Duodenal mucosa (tissue), 2 donors: ENCODE measurements at regions not wholly inside any gene's neighbourhood (a gene's known extent, or its start where the extent isn't known, plus 50 kb on each side); places are given as distances from the start of the nearest gene placed in this dataset.
"Not testable (repeated sequence)": the region's sequence is repeated elsewhere in the genome, so short reads cannot be mapped to it uniquely, and the experiment has no call there.

Experiments used
- H3K27ac ChIP-seq: one replicate; pipeline ENCODE4 v1.7.0; 2013; ENCODE audit warnings: low read depth, low read length
- H3K27me3 ChIP-seq, 2 donors: one replicate each; pipeline ENCODE4 v1.7.0; 2013; ENCODE audit warnings: low read length in 2 of 2, control low read depth in 1 of 2; ENCODE audit not compliant: insufficient read depth in 2 of 2, control insufficient read depth in 1 of 2
- H3K36me3 ChIP-seq, 2 donors: one replicate each; pipeline ENCODE4 v1.7.0; 2013; ENCODE audit warnings: low read length in 2 of 2, control low read depth in 1 of 2; ENCODE audit not compliant: insufficient read depth in 2 of 2, control insufficient read depth in 1 of 2
- H3K4me1 ChIP-seq, 2 donors: one replicate each; pipeline ENCODE4 v1.7.0; 2013; ENCODE audit warnings: low read length in 2 of 2, control low read depth in 1 of 2; ENCODE audit not compliant: insufficient read depth in 2 of 2, control insufficient read depth in 1 of 2
- H3K4me3 ChIP-seq, 2 donors: one replicate each; pipeline ENCODE4 v1.7.0; 2013; ENCODE audit warnings: low read length in 2 of 2, low read depth in 1 of 2
- H3K9ac ChIP-seq, 2 donors: one replicate each; pipeline ENCODE4 v1.7.0; 2013; ENCODE audit warnings: low read length in 2 of 2, low read depth in 1 of 2
- H3K9me3 ChIP-seq, 2 donors: one replicate each; pipeline ENCODE4 v1.7.0; 2013; ENCODE audit warnings: low read length in 2 of 2, control low read depth in 1 of 2; ENCODE audit not compliant: control insufficient read depth in 1 of 2

GRCh38 chr2:182652326-182652725 is 63.7 kb upstream of the DNAJC10 start:
- H3K27ac ChIP-seq = no peak overlapping the region
- H3K9me3 ChIP-seq = no peaks in the 10 kb centered on the region
- no peaks in the 10 kb centered on the region for H3K4me1 ChIP-seq
- no peak overlapping the region for H3K9ac ChIP-seq
- H3K27me3 ChIP-seq = no peaks in the 10 kb centered on the region
- no peak overlapping the region for H3K4me3 ChIP-seq
- H3K36me3 ChIP-seq = no peaks in the 10 kb centered on the region

- Histone ChIP-seq H3K27me3 (no peaks in the 10 kb centered on the region), H3K36me3 (no peaks in the 10 kb centered on the region), H3K4me3 (no peak overlapping the region), H3K4me1 (no peaks in the 10 kb centered on the region), H3K9me3 (no peaks in the 10 kb centered on the region), H3K9ac (no peak overlapping the region), H3K27ac (no peak overlapping the region)
Measured at GRCh38 chr2:182655750-182656149, 60.3 kb upstream of the DNAJC10 start.

- Histone ChIP-seq H3K27me3 (no peaks in the 10 kb centered on the region), H3K9ac (no peak overlapping the region), H3K9me3 (no peaks in the 10 kb centered on the region), H3K4me1 (no peaks in the 10 kb centered on the region), H3K4me3 (no peak overlapping the region), H3K27ac (no peak overlapping the region), H3K36me3 (no peaks in the 10 kb centered on the region)
Measured at GRCh38 chr2:182664212-182664611, 51.8 kb upstream of the DNAJC10 start.

- not testable (repeated sequence) for H3K9me3 ChIP-seq, H3K9ac ChIP-seq, H3K4me3 ChIP-seq, H3K27me3 ChIP-seq, H3K36me3 ChIP-seq, H3K4me1 ChIP-seq, H3K27ac ChIP-seq
Measured at GRCh38 chr2:182665500-182665899, 50.6 kb upstream of the DNAJC10 start.
